DMS 273 (cell line): ENCODE measurements at regions not wholly inside any gene's neighbourhood (a gene's known extent, or its start where the extent isn't known, plus 50 kb on each side); places are given as distances from the start of the nearest gene placed in this dataset.
"Not testable (repeated sequence)": the region's sequence is repeated elsewhere in the genome, so short reads cannot be mapped to it uniquely, and the experiment has no call there.

Experiments
- DNase-seq: peaks from one replicate; lab custom pipeline; 2025; ENCODE audit not compliant: unreplicated experiment; lab: John Stamatoyannopoulos, UW

GRCh38 chr3:635393-635792 is 438.8 kb downstream of the CHL1 start:
- no peak for DNase-seq

- no peak for DNase-seq
Observed at GRCh38 chr3:643376-643775, 446.8 kb downstream of the CHL1 start.

GRCh38 chr3:655824-656223 is 437.0 kb upstream of the CNTN6 start:
- DNase-seq = no peak

GRCh38 chr3:661356-661755 is 431.5 kb upstream of the CNTN6 start:
- DNase-seq = no peak

- no peak for DNase-seq
Observed at GRCh38 chr3:674116-674515, 418.7 kb upstream of the CNTN6 start.

- DNase-seq = no peak
Observed at GRCh38 chr3:675846-676245, 417.0 kb upstream of the CNTN6 start.

GRCh38 chr3:683770-684169 is 409.1 kb upstream of the CNTN6 start:
- DNase-seq = no peak

GRCh38 chr3:690770-691169 is 402.1 kb upstream of the CNTN6 start:
- no peak for DNase-seq

- no peak for DNase-seq
Observed at GRCh38 chr3:700514-700913, 392.3 kb upstream of the CNTN6 start.

- no peak for DNase-seq
Observed at GRCh38 chr3:707041-707440, 385.8 kb upstream of the CNTN6 start.

GRCh38 chr3:713006-713621 is 379.7 kb upstream of the CNTN6 start:
- no peak for DNase-seq

- no peak for DNase-seq
Observed at GRCh38 chr3:713947-714620, 378.7 kb upstream of the CNTN6 start.

- DNase-seq = no peak
Observed at GRCh38 chr3:721086-721485, 371.7 kb upstream of the CNTN6 start.

- no peak for DNase-seq
Observed at GRCh38 chr3:732326-732928, 360.4 kb upstream of the CNTN6 start.

- DNase-seq = no peak
Observed at GRCh38 chr3:733313-733712, 359.5 kb upstream of the CNTN6 start.

- no peak for DNase-seq
Observed at GRCh38 chr3:757711-758110, 335.1 kb upstream of the CNTN6 start.

- DNase-seq = no peak
Observed at GRCh38 chr3:759106-759505, 333.7 kb upstream of the CNTN6 start.

GRCh38 chr3:773433-773832 is 319.4 kb upstream of the CNTN6 start:
- not testable (repeated sequence) for DNase-seq

GRCh38 chr3:775178-775880 is 317.5 kb upstream of the CNTN6 start:
- DNase-seq = peak; percentile 2

- no peak for DNase-seq
Observed at GRCh38 chr3:780505-780904, 312.3 kb upstream of the CNTN6 start.

- no peak for DNase-seq
Observed at GRCh38 chr3:791442-791841, 301.4 kb upstream of the CNTN6 start.

GRCh38 chr3:792630-793029 is 300.2 kb upstream of the CNTN6 start:
- no peak for DNase-seq
